T-helper 22 cell (primary cell): ENCODE measurements at regions not wholly inside any gene's neighbourhood (a gene's known extent, or its start where the extent isn't known, plus 50 kb on each side); places are given as distances from the start of the nearest gene placed in this dataset.

ENCODE experiments used
- DNase-seq: peaks from one replicate; pipeline ENCODE4 v3.0.0-alpha.2; 2020; ENCODE audit warnings: low read depth

DNA sequence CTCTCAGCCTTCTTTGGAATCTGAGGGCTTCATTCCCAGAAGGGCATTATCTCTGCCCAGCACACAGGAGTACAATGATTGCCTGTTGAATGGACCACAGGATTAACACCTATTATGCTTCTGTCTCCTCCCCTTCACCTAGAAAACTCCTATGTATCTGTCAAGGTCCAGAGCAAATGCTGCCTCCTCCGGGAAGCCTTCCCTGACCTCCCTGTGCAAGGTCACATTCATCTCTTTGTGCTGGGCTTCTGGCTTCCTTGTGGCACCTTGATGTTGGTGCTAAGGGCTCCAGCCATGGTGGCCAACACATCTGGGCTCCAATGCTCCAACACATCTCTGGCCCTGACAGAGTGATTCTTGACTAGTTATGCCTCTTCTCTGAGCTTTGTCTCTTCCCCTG, 49.9 kb upstream of the ATP2B2 start:
- DNase-seq, result no peak

DNA sequence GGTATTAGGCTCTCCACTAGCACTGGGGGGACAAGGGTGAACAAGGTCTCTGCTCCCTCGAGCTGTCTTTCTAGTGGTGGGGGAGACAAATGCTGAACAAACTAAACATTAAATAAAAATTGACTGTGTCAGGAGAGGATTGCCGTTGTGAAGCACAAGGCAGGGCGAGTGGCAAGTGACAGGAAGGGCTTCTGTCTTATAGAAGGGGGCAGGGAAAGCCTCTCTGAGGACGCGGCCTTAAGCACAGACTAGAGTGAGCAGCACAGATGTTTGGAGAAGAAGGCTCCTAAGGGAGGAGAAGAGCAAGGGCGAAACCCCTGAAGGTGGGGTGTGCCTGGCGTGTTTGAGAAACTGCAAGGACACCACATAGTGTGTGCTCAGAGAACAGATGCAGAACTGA, 50.9 kb upstream of the ATP2B2 start:
- no peak for DNase-seq

- no peak for DNase-seq
These were observed 51.9 kb upstream of the ATP2B2 start for GRCh38 chr3:10557250-10557649.

DNA sequence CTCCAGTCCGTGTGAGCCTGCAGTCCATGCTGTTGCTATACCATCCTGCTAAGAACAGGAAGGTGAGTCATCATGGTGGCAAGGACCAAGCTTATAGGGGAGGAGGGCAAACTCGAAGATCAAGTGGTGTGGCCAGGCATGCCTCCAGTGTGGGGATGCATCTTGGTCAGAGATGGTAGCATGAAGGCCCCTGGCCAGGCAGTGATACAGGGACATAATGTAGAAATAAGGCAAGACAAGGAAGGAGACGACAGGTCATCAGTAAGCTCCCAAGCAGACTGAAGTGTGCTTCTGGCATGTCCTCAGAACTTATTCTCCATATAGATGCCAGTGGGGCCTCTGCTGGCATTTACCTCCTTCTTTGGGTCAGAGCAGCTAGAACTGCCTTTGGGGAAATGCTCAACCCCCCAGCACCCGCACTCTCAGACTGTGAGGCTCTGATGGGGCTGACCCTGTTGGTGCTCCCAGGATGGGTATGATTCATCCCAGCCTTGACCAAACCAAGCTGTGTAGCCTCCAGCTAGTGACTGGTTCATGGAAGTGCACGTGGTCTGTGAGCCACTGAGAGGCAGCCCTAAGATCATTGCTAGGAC, 52.5 kb upstream of the ATP2B2 start:
- no peak for DNase-seq

GRCh38 chr3:10558736-10559135, 53.4 kb upstream of the ATP2B2 start:
- DNase-seq, result no peak

GRCh38 chr3:10560060-10560861, 54.9 kb upstream of the ATP2B2 start:
- DNase-seq, result no peak

DNA sequence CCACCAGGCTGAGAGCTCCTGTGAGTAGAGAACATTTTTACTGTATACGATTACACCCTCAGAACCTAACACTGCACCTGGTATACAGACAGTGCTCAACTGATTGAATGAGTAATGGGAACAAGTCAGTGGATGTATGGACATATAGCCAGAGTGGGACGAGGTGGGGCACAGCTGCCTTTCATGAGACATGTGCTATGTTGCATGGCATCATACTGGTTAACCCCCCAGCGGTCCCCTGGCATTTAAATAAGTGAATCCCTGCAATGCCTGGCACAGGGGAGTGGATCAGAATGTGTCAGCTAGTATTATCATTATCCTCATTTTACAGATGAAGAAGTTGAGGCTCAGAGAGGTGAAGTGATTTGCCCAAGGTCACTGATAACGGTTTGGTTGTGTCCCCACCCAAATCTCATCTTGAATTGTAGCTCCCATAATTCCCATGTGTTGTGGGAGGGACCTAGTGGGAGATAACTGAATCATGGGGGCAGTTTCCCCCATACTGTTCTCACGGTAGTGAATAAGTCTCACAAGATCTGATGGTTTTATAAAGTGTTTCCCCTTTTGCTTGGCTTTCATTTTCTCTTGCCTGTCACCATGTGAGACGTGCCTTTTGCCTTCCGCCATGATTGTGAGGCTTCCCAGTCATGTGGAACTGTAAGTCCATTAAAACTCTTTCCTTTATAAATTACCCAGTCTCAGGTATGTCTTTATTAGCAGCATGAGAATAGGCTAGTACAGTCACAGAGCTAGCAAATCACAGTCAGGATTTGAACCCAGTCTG, 56.0 kb upstream of the ATP2B2 start:
- DNase-seq, result no peak

DNA sequence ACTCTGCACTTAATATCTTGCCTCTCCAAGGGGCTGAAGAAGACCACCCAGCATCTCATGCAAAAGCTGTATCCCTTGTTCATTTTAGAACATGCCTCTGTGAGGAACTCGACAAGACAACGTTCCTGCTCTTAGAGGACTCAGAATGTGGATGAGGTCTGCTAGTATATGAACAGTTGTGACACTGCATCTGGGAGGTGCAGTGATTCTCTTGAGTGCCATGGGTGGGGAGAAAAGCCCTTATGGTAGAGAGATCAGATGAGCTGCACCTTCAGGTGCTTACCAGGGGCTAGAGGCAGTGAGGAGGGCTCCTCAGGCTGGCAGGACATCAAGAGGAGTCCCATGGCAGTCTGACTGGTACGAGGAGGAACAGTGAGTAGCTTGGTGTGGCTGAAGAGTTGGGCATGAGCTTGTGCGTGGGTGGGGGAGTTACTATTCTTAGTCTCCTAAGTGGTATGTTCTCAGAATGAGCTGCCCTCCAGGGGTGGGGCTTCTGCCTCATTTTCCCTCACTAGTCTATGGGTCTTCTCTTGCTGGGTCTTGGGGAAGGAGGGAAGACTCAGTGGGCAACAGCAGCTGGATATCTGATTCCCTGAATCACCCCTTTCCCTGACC, 56.7 kb upstream of the ATP2B2 start:
- no peak for DNase-seq

- DNase-seq, result no peak
These were observed 58.0 kb upstream of the ATP2B2 start for GRCh38 chr3:10563396-10563795.

DNA sequence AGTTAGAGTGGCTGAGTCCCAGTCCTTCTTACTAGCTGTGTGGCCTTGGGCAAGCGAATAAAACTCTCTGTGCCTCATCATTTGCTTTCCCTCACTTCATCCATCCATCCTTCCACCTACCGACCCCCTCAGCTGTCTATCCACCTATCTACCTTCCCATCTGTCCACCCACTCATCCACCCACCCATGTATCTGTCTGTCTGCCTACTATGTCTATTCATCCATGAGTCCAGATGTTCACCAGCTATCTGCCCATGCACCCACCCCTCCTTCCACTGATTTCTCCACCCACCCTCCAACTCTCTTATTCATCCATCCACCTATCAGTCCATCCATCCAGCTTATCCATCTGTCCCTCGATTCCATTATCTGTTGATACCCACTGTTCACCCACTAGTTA, 60.4 kb upstream of the ATP2B2 start:
- no peak for DNase-seq

DNA sequence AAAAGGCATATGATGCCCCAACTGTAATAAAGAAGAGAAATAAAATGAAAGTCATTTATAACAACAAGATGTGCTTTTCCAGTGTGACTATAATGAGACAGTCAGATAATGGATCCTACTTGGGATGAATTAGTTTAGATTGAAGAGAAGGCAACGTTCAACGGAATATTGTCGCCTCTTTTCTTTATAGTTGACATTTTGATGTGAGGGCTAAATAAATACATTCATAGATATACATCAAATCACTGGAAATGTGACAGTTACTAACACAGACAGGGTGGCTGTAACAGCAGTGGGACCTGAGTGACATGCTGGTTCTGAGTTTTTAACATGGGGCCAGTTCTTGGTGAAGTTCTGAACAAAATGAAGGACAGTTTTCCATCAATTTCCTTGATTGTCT, 61.1 kb upstream of the ATP2B2 start:
- no peak for DNase-seq

DNA sequence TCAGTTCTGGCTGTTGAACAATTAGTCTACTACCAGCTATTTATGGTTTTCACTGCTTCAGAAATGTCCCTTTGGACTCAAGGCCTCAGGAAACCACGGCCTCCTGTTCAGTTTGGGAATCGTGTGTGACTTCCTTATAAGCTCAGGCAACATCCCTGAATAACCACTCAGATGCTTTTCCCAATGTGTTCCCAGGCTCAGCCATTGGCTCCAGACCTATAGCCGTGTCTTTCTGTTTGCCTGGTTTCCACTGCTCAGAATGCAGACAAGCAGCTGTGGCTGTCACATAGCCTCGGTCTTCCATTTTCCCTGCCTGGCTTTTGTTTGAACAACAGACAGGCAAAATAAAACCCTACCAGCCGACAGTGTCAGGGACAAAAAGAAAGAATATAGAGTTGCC, 63.2 kb upstream of the ATP2B2 start:
- no peak for DNase-seq

- DNase-seq, result no peak
These were observed 65.0 kb upstream of the ATP2B2 start for GRCh38 chr3:10570196-10570946.

DNA sequence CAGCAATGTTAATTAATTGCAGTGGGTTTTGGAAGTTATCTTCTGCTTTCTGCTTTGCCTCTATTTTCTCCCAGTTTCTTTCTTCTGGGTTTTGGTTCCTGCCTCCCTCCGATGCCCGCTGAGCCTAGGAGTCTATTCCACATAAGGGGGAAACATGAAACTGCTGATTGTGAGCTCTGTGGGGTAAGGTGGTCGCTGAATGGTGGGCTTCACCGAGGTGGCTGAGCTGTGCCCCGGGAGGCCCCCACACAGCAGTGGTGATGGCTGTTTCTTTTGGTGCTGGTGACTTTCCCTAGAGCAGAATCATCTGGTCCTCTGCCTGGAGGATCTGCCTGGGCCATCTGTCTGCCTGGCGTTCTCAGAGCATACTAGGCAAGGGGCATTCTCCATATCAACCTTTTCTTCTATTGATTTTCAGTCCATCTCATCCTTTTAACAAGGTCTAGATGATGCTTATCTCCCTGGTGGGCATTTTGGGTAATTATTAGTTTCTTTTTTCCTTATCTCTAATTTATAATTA, 68.8 kb upstream of the ATP2B2 start:
- DNase-seq, result no peak

DNA sequence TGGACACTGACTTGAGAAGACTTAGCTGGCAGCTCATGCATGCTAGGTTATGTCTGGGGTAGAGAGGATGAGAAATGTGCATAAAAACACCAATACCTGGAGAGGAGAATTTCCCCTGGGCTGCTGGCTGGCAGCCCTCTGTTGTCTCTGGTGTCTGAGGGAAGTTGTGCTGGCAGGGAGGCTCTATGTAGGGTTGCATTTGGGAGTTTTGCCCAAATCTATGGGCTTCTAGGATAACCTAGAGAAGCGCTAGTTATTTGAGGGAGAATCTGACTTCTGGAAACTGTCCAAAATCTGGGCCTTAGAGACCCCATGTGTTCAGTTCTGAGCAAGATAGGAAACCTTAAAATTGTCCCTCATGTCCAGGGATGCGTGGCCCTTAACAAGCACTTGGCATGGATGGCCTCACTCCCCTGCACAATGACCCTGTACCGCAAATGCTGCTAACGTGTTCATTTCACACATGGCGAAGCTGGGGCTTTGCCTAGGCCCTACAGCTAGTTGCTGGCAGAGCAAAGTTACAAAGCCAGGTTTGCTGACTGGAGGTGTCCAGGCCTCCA, 70.3 kb upstream of the ATP2B2 start:
- DNase-seq, result no peak

DNA sequence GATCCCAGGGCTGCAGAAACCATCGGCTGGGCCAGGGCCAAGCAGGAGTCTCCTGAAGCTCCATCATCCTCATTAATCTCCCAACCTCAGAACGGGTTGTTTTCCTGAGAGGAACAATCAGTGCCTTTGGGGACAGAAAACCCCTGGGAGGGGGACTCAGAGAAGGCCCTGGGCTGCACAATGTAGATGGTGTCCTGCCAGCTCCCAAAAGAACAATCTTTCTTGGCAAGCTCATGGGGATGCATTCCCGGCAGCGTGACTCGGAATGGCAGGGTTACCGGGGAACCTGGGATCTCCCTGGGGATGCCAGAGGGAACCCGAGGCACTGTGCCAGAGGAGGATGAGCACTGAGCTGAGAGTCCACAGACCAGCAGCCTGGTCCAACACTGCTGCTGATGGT, 72.1 kb upstream of the ATP2B2 start:
- no peak for DNase-seq

GRCh38 chr3:10580426-10580825, 75.0 kb upstream of the ATP2B2 start:
- DNase-seq, result no peak

- no peak for DNase-seq
These were observed 75.9 kb upstream of the ATP2B2 start for GRCh38 chr3:10581251-10581650.

- no peak for DNase-seq
These were observed 76.3 kb upstream of the ATP2B2 start for GRCh38 chr3:10581716-10582115.

- no peak for DNase-seq
These were observed 77.3 kb upstream of the ATP2B2 start for GRCh38 chr3:10582733-10583132.
